HCT116 (cell line): ENCODE measurements at regions not wholly inside any gene's neighbourhood (a gene's known extent, or its start where the extent isn't known, plus 50 kb on each side); places are given as distances from the start of the nearest gene placed in this dataset.

Experiments used
- ATAC-seq: fragments of 200-7000 bp; cut with Tn5 transposase; 2 replicates; pipeline ENCODE4 v1.9.1; 2020; ENCODE audit warnings: mild to moderate bottlenecking, moderate library complexity
- BruUV-seq: library from RNA; stranded (reverse); fragments of 400-500 nt; replicated peaks from 2 replicates; lab custom pipeline; 2021; lab: Mats Ljungman, UMichigan
- CTCF ChIA-PET: fragments of 300-600 bp; sonication (Branson Sonifier 250); formaldehyde crosslinking; loops from one replicate; lab custom pipeline; 2021; ENCODE audit warnings: antibody characterized with exemption; lab: Charles Lee
- POLR2A ChIA-PET: fragments of 300-600, 350-600 bp; sonication (Branson Sonifier 250); formaldehyde crosslinking; loops from one replicate; lab custom pipeline; 2021; ENCODE audit warnings: antibody characterized with exemption; lab: Charles Lee
- RAD21 ChIA-PET, 2 experiments: fragments of 300-600 bp; sonication (Branson Sonifier 250); formaldehyde crosslinking; loops; one replicate each; lab custom pipeline; 2023; ENCODE audit warnings: low total read pairs in 2 of 2; ENCODE audit not compliant: uncharacterized antibody in 2 of 2, unreplicated experiment in 2 of 2, low non-redundant PET in 1 of 2; lab: Charles Lee
- DNase-seq: peaks from one replicate; pipeline ENCODE4 v3.0.0-alpha.2; 2010; ENCODE audit warnings: low read depth, low spot score
- H2AFZ ChIP-seq: fragments of 200-600 bp; shearing (Covaris generic), sonication (generic); 2 replicates; pipeline ENCODE4 v1.6.1; 2017; ENCODE audit warnings: low read depth, mixed run types, mixed read lengths, antibody characterized with exemption, low read length; ENCODE audit not compliant: poor library complexity, severe bottlenecking
- H3K27ac ChIP-seq: 2 replicates; pipeline ENCODE4 v1.5.1; 2012; ENCODE audit warnings: low read depth, low read length
- H3K27me3 ChIP-seq: fragments of 200-600 bp; sonication (generic); 2 replicates; pipeline ENCODE4 v1.6.1; 2016; ENCODE audit warnings: mixed run types, low read length, mixed read lengths; ENCODE audit not compliant: insufficient read depth
- H3K36me3 ChIP-seq, 2 experiments: fragments of 200-500 bp in 1 of 2; fragments of 200-600 bp in 1 of 2; sonication (Bioruptor generic) in 1 of 2; sonication (generic) in 1 of 2; 2 replicates each; pipeline versions ENCODE4 v1.5.1 to v1.6.1; 2014 to 2016; ENCODE audit warnings: low read length in 2 of 2, inconsistent platforms in 1 of 2, mixed read lengths in 1 of 2, mixed run types in 1 of 2; ENCODE audit not compliant: insufficient read depth in 2 of 2, control insufficient read depth in 1 of 2
- H3K4me1 ChIP-seq, 2 experiments: fragments of 200-600 bp in 1 of 2; sonication (generic) in 1 of 2; 2 replicates each; pipeline versions ENCODE4 v1.5.1 to v1.6.1; 2012 to 2017; ENCODE audit warnings: low read length in 2 of 2, inconsistent platforms in 1 of 2, mild to moderate bottlenecking in 1 of 2, mixed read lengths in 1 of 2, mixed run types in 1 of 2, moderate library complexity in 1 of 2; ENCODE audit not compliant: insufficient read depth in 2 of 2, control insufficient read depth in 1 of 2
- H3K4me2 ChIP-seq: fragments of 200-600 bp; sonication (generic); 2 replicates; pipeline ENCODE4 v1.6.1; 2017; ENCODE audit warnings: mixed run types, low read length, mixed read lengths
- H3K4me3 ChIP-seq, 2 experiments: fragments of 200-600 bp in 1 of 2; sonication (generic) in 1 of 2; replicated peaks in 1 of 2; 2 replicates each; pipeline ENCODE4 v1.5.1; 2011 to 2016; ENCODE audit warnings: low read length in 2 of 2, control low read depth in 1 of 2, low read depth in 1 of 2, mild to moderate bottlenecking in 1 of 2, mixed read lengths in 1 of 2, mixed run types in 1 of 2
- H3K79me2 ChIP-seq: fragments of 200-600 bp; sonication (generic); 2 replicates; pipeline ENCODE4 v1.6.1; 2017; ENCODE audit warnings: mild to moderate bottlenecking, mixed run types, low read length, moderate library complexity, mixed read lengths; ENCODE audit not compliant: insufficient read depth
- H3K9ac ChIP-seq: fragments of 200-600 bp; sonication (generic); 2 replicates; pipeline ENCODE4 v1.6.1; 2016; ENCODE audit warnings: low read length, mixed read lengths
- H3K9me2 ChIP-seq: fragments of 200-600 bp; sonication (generic), shearing (Covaris generic); 2 replicates; pipeline ENCODE4 v1.6.1; 2017; ENCODE audit warnings: mixed run types, mild to moderate bottlenecking, moderate library complexity; ENCODE audit not compliant: insufficient read depth
- H3K9me3 ChIP-seq, 2 experiments: fragments of 200-500 bp in 1 of 2; fragments of 200-600 bp in 1 of 2; sonication (Bioruptor generic) in 1 of 2; sonication (generic) in 1 of 2; 2 replicates each; pipeline ENCODE4 v1.6.1; 2014 to 2017; ENCODE audit warnings: low read length in 2 of 2, mixed read lengths in 2 of 2, inconsistent platforms in 1 of 2, low read depth in 1 of 2, mild to moderate bottlenecking in 1 of 2, mixed run types in 1 of 2, moderate library complexity in 1 of 2; ENCODE audit not compliant: control insufficient read depth in 1 of 2, insufficient read depth in 1 of 2
- H4K20me1 ChIP-seq: fragments of 200-600 bp; sonication (generic), shearing (Covaris generic); 2 replicates; pipeline ENCODE4 v1.6.1; 2017; ENCODE audit warnings: mixed run types, mild to moderate bottlenecking, moderate library complexity; ENCODE audit not compliant: insufficient read depth
- CBX3 ChIP-seq: IDR thresholded peaks from 2 replicates; pipeline ENCODE4 v1.6.1; 2012; ENCODE audit warnings: low read depth
- CEBPB ChIP-seq: IDR thresholded peaks from 2 replicates; pipeline ENCODE4 v1.6.1; 2012; ENCODE audit warnings: low read depth
- ELF1 ChIP-seq: IDR thresholded peaks from 2 replicates; pipeline ENCODE4 v1.6.1; 2012; ENCODE audit warnings: low read depth, borderline replicate concordance
- EZH2 ChIP-seq: fragments of 200-600 bp; sonication (generic); IDR thresholded peaks from 2 replicates; pipeline ENCODE4 v1.6.1; 2017; ENCODE audit warnings: antibody characterized with exemption, mixed run types
- EZH2phosphoT487 ChIP-seq: fragments of 200-600 bp; IDR thresholded peaks from 2 replicates; pipeline ENCODE4 v1.6.1; 2018; ENCODE audit warnings: antibody characterized with exemption, borderline replicate concordance
- FOSL1 ChIP-seq: IDR thresholded peaks from 2 replicates; pipeline ENCODE4 v1.6.1; 2012; ENCODE audit warnings: low read depth
- JUND ChIP-seq: IDR thresholded peaks from 2 replicates; pipeline ENCODE4 v1.6.1; 2012
- POLR2A ChIP-seq: IDR thresholded peaks from 2 replicates; pipeline ENCODE4 v1.7.0; 2011; ENCODE audit warnings: borderline replicate concordance; ENCODE audit not compliant: insufficient read depth, insufficient read length; ENCODE audit errors: extremely low read depth
- SIN3A ChIP-seq: IDR thresholded peaks from 2 replicates; pipeline ENCODE4 v1.6.1; 2012; ENCODE audit warnings: low read depth
- SRF ChIP-seq: IDR thresholded peaks from 2 replicates; pipeline ENCODE4 v1.6.1; 2012; ENCODE audit warnings: low read depth
- TCF7L2 ChIP-seq: IDR thresholded peaks from 2 replicates; pipeline ENCODE4 v1.7.0; 2011; ENCODE audit warnings: borderline replicate concordance, inconsistent platforms; ENCODE audit not compliant: insufficient read depth, insufficient read length; ENCODE audit errors: extremely low read depth
- YY1 ChIP-seq: IDR thresholded peaks from 2 replicates; pipeline ENCODE4 v1.6.1; 2011; ENCODE audit warnings: low read length, low read depth, moderate library complexity, mild to moderate bottlenecking; ENCODE audit not compliant: insufficient replicate concordance; ENCODE audit errors: extremely low read depth
- ZNF274 ChIP-seq: fragments of 200-500 bp; sonication (Bioruptor generic); IDR thresholded peaks from 2 replicates; pipeline ENCODE4 v1.6.1; 2014; ENCODE audit warnings: mild to moderate bottlenecking, low read depth, low read length, inconsistent platforms
- intact Hi-C: fragments of 100-400 bp; cut with micrococcal nuclease; formaldehyde crosslinking; loops from 2 replicates; pipeline ENCODE4 v1.10.0; 2022
- TF ChIP-seq, protein P1 (sequence below): IDR thresholded peaks from 2 replicates; pipeline ENCODE4 v1.6.1; 2011; ENCODE audit warnings: mild to moderate bottlenecking, low read length, moderate library complexity; ENCODE audit not compliant: insufficient replicate concordance; ENCODE audit errors: extremely low read depth
- TF ChIP-seq, protein P2 (sequence below), 3 experiments: fragments of 200-600 bp in 1 of 3; sonication (generic) in 1 of 3; IDR thresholded peaks in 2 of 3; conservative IDR thresholded peaks in 1 of 3; 2 replicates each; pipeline ENCODE4 v1.5.1; 2012 to 2017; ENCODE audit warnings: low read depth in 2 of 3, low read length in 2 of 3, antibody characterized with exemption in 1 of 3, borderline replicate concordance in 1 of 3, control low read depth in 1 of 3, mild to moderate bottlenecking in 1 of 3, mixed read lengths in 1 of 3, mixed run types in 1 of 3, moderate library complexity in 1 of 3; ENCODE audit not compliant: insufficient read depth in 1 of 3

DNA sequence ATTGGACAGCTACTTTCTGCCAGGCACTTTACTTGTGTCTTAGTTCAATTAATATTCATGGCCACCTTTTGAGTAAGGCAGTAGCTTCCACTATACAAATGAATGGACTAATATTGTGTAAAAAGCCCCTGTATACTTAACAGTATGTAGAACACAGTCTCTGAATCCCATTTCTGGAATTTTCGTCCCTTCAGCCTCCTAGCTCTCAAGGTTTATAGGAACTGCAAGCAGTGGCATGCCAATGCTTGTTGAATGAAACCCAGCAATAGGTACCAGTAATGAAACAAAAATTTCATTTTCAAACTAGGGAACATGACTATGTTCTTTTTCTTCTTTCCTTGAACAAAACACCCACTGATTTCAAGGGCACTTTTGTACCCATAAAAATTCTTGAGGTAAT lies 361.6 kb downstream of the TDRD3 start:
- no peaks in the 10 kb centered on the region for H3K4me1 ChIP-seq
- POLR2A ChIA-PET, result no interaction called here
- no peaks in the 10 kb centered on the region for H3K27me3 ChIP-seq
- H3K9me2 ChIP-seq, result no peaks in the 10 kb centered on the region
- intact Hi-C loops, result no loop called here
- DNase-seq (no peak), ATAC-seq (no peak)
- H3K79me2 ChIP-seq, result no peaks in the 10 kb centered on the region
- no peak overlapping the region for H3K4me3 ChIP-seq
- no peaks in the 10 kb centered on the region for H3K36me3 ChIP-seq
- H2AFZ ChIP-seq, result no peak overlapping the region
- TF ChIP-seq ELF1 (no peak), EZH2 (no peak), SIN3A (no peak), CEBPB (no peak), ZNF274 (no peak), YY1 (no peak), JUND (no peak), EZH2phosphoT487 (no peak), CBX3 (no peak), FOSL1 (no peak), TCF7L2 (no peak), SRF (no peak), POLR2A (no peak)
- TF ChIP-seq, protein P1, sequence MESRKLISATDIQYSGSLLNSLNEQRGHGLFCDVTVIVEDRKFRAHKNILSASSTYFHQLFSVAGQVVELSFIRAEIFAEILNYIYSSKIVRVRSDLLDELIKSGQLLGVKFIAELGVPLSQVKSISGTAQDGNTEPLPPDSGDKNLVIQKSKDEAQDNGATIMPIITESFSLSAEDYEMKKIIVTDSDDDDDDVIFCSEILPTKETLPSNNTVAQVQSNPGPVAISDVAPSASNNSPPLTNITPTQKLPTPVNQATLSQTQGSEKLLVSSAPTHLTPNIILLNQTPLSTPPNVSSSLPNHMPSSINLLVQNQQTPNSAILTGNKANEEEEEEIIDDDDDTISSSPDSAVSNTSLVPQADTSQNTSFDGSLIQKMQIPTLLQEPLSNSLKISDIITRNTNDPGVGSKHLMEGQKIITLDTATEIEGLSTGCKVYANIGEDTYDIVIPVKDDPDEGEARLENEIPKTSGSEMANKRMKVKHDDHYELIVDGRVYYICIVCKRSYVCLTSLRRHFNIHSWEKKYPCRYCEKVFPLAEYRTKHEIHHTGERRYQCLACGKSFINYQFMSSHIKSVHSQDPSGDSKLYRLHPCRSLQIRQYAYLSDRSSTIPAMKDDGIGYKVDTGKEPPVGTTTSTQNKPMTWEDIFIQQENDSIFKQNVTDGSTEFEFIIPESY, result no peak
- TF ChIP-seq, protein P2, sequence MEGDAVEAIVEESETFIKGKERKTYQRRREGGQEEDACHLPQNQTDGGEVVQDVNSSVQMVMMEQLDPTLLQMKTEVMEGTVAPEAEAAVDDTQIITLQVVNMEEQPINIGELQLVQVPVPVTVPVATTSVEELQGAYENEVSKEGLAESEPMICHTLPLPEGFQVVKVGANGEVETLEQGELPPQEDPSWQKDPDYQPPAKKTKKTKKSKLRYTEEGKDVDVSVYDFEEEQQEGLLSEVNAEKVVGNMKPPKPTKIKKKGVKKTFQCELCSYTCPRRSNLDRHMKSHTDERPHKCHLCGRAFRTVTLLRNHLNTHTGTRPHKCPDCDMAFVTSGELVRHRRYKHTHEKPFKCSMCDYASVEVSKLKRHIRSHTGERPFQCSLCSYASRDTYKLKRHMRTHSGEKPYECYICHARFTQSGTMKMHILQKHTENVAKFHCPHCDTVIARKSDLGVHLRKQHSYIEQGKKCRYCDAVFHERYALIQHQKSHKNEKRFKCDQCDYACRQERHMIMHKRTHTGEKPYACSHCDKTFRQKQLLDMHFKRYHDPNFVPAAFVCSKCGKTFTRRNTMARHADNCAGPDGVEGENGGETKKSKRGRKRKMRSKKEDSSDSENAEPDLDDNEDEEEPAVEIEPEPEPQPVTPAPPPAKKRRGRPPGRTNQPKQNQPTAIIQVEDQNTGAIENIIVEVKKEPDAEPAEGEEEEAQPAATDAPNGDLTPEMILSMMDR (IDR thresholded peaks at IDR 0.05 in 2 of 3, conservative IDR thresholded peaks at IDR 0.05 in 1 of 3; ENCODE audit: borderline replicate concordance in 1 of 3, insufficient read depth in 1 of 3, low read depth in 2 of 3, low read length in 2 of 3), result no peak
- H3K27ac ChIP-seq, result no peak overlapping the region
- no peak overlapping the region for H3K4me2 ChIP-seq
- H3K9ac ChIP-seq, result no peak overlapping the region
- H4K20me1 ChIP-seq, result no peaks in the 10 kb centered on the region
- no TSS peak for BruUV-seq
- RAD21 ChIA-PET, result no interaction called here
- H3K9me3 ChIP-seq, result no peaks in the 10 kb centered on the region
- CTCF ChIA-PET, result no interaction called here
